Suprapubic skin (tissue), 4 donors: ENCODE measurements at regions not wholly inside any gene's neighbourhood (a gene's known extent, or its start where the extent isn't known, plus 50 kb on each side); places are given as distances from the start of the nearest gene placed in this dataset.

Source experiments
- EP300 ChIP-seq: sonication (generic); formaldehyde crosslinking; IDR thresholded peaks from one replicate; pipeline ENCODE4 v1.6.1; 2017; ENCODE audit warnings: antibody characterized with exemption
- POLR2A ChIP-seq, 2 donors: fragments of 450-650 bp; IDR thresholded peaks; one replicate each; pipeline ENCODE4 v1.6.1; 2017; ENCODE audit warnings: antibody characterized with exemption in 2 of 2, mild to moderate bottlenecking in 2 of 2, moderate library complexity in 2 of 2
- POLR2AphosphoS5 ChIP-seq, 3 donors: sonication (generic); formaldehyde crosslinking; IDR thresholded peaks; one replicate each; pipeline ENCODE4 v1.6.1; 2017; ENCODE audit warnings: antibody characterized with exemption in 3 of 3
- TF ChIP-seq, protein P1 (sequence below), 2 donors: fragments of 200-600 bp in 1 of 2; fragments of 450-650 bp in 1 of 2; sonication (generic) in 1 of 2; IDR thresholded peaks; one replicate each; pipeline ENCODE4 v1.5.1; 2016 to 2019; ENCODE audit warnings: antibody characterized with exemption in 2 of 2, mild to moderate bottlenecking in 1 of 2, moderate library complexity in 1 of 2

DNA sequence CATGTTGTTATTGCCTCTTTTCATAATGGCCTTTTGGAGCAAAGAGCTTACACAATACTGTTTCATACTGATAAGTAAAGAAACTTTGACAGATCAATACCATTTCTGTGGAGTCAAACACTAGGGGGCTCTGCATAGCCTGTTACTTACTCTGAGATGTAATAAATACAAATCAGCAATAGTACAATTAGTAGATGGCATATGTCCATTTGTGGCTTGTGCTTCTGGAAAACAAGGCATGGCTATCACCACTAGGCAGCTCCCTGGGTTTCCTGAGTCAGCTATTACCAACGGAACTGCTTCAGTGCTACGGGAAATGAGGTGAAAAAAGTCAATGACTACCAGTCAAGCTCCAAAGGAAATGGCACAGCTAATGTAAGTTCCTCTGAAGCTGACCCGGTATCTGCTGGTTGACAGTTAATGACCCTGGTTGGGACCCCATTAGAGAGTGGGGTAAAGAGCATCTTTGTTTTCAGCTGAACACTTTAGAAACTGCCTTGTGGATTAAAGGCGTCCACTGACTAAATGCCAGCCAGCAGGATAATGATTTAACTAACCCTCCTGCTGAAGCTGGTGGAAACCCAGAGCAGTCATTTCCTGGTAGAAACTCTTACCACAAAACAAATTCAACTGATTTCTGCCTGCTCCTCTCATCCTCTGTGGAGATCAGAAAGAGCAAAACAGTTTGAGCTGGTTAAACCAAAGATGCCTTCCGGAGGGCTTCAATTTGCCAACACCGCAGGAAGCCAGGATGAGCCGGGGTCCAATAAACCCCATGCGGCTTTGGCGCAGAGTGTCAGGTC, 69.0 kb upstream of the FAM169A start:
- TF ChIP-seq, protein P1, sequence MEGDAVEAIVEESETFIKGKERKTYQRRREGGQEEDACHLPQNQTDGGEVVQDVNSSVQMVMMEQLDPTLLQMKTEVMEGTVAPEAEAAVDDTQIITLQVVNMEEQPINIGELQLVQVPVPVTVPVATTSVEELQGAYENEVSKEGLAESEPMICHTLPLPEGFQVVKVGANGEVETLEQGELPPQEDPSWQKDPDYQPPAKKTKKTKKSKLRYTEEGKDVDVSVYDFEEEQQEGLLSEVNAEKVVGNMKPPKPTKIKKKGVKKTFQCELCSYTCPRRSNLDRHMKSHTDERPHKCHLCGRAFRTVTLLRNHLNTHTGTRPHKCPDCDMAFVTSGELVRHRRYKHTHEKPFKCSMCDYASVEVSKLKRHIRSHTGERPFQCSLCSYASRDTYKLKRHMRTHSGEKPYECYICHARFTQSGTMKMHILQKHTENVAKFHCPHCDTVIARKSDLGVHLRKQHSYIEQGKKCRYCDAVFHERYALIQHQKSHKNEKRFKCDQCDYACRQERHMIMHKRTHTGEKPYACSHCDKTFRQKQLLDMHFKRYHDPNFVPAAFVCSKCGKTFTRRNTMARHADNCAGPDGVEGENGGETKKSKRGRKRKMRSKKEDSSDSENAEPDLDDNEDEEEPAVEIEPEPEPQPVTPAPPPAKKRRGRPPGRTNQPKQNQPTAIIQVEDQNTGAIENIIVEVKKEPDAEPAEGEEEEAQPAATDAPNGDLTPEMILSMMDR (IDR thresholded peaks at IDR 0.05): no peak
- TF ChIP-seq POLR2A (IDR thresholded peaks at IDR 0.05) (no peak), POLR2AphosphoS5 (IDR thresholded peaks at IDR 0.05) (no peak), EP300 (no peak)
